ENCODE measurements at regions not wholly inside any gene's neighbourhood (a gene's known extent, or its start where the extent isn't known, plus 50 kb on each side); places are given as distances from the start of the nearest gene placed in this dataset.

- intact Hi-C loops (cut with micrococcal nuclease; ENCODE audit: unreplicated experiment): no loop called here
- no peaks in the 10 kb centered on the region for H3K27me3 ChIP-seq (replicated peaks; ENCODE audit: control insufficient read depth, insufficient read depth, low read length)
- BruUV-seq (replicated peaks): no TSS peak
- no peak for DNase-seq
- no peaks in the 10 kb centered on the region for H3K27me3 Mint-ChIP-seq (ENCODE audit: insufficient read depth, unreplicated experiment)
- TF ChIP-seq CTCF (IDR thresholded peaks at IDR 0.05; ENCODE audit: insufficient read depth in 1 of 2, low read depth in 1 of 2, low read length in 1 of 2, severe bottlenecking in 1 of 2, unreplicated experiment in 1 of 2): no peak
- no peaks in the 10 kb centered on the region for H3K9me3 Mint-ChIP-seq (ENCODE audit: unreplicated experiment)
- H3K9me3 ChIP-seq: no peaks in the 10 kb centered on the region
- CTCF ChIA-PET: interaction anchor here (0.5 kb wide), 1 partner anchor 87 kb away, joined by 3 read pairs; no protein-coding TSS in a partner anchor
- H3K4me3 Mint-ChIP-seq (ENCODE audit: unreplicated experiment): no peak overlapping the region
- no peaks in the 10 kb centered on the region for H3K36me3 ChIP-seq (ENCODE audit: control insufficient read depth, insufficient read depth, low read length)
- H3K4me1 ChIP-seq: no peaks in the 10 kb centered on the region
- no peaks in the 10 kb centered on the region for H3K36me3 Mint-ChIP-seq (ENCODE audit: insufficient read depth, unreplicated experiment)
- POLR2A ChIA-PET: no interaction called here
- H3K4me1 Mint-ChIP-seq (ENCODE audit: low read depth, unreplicated experiment): no peaks in the 10 kb centered on the region
- H3K27ac Mint-ChIP-seq (ENCODE audit: unreplicated experiment): no peak overlapping the region
- H3K4me3 ChIP-seq (ENCODE audit: low read depth, low read length): no peak overlapping the region
These were observed 62.0 kb downstream of the GLI2 start for GRCh38 chr2:120797421-120798221.

GRCh38 chr2:120798567-120799247 lies 63.0 kb downstream of the GLI2 start:
- H3K27me3 ChIP-seq (replicated peaks; ENCODE audit: control insufficient read depth, insufficient read depth, low read length): no peaks in the 10 kb centered on the region
- no peaks in the 10 kb centered on the region for H3K9me3 ChIP-seq
- BruUV-seq (replicated peaks): no TSS peak
- Mint-ChIP-seq H3K4me3 (ENCODE audit: unreplicated experiment) (no peak overlapping the region), H3K27me3 (ENCODE audit: insufficient read depth, unreplicated experiment) (no peaks in the 10 kb centered on the region), H3K4me1 (ENCODE audit: low read depth, unreplicated experiment) (no peaks in the 10 kb centered on the region), H3K27ac (ENCODE audit: unreplicated experiment) (no peak overlapping the region), H3K36me3 (ENCODE audit: insufficient read depth, unreplicated experiment) (no peaks in the 10 kb centered on the region), H3K9me3 (ENCODE audit: unreplicated experiment) (no peaks in the 10 kb centered on the region)
- intact Hi-C loops (cut with micrococcal nuclease; ENCODE audit: unreplicated experiment): no loop called here
- TF ChIP-seq CTCF (IDR thresholded peaks at IDR 0.05; ENCODE audit: insufficient read depth in 1 of 2, low read depth in 1 of 2, low read length in 1 of 2, severe bottlenecking in 1 of 2, unreplicated experiment in 1 of 2): no peak
- ChIA-PET POLR2A (no interaction called here), CTCF (no interaction called here)
- no peak for DNase-seq
- no peaks in the 10 kb centered on the region for H3K4me1 ChIP-seq
- no peaks in the 10 kb centered on the region for H3K36me3 ChIP-seq (ENCODE audit: control insufficient read depth, insufficient read depth, low read length)
- no peak overlapping the region for H3K4me3 ChIP-seq (ENCODE audit: low read depth, low read length)

GRCh38 chr2:120802158-120802557 lies 66.5 kb downstream of the GLI2 start:
- no peaks in the 10 kb centered on the region for H3K36me3 ChIP-seq (ENCODE audit: control insufficient read depth, insufficient read depth, low read length)
- Mint-ChIP-seq H3K27ac (ENCODE audit: unreplicated experiment) (no peak overlapping the region), H3K36me3 (ENCODE audit: insufficient read depth, unreplicated experiment) (no peaks in the 10 kb centered on the region), H3K4me1 (ENCODE audit: low read depth, unreplicated experiment) (no peaks in the 10 kb centered on the region), H3K9me3 (ENCODE audit: unreplicated experiment) (no peaks in the 10 kb centered on the region), H3K27me3 (ENCODE audit: insufficient read depth, unreplicated experiment) (no peaks in the 10 kb centered on the region), H3K4me3 (ENCODE audit: unreplicated experiment) (no peak overlapping the region)
- no peaks in the 10 kb centered on the region for H3K9me3 ChIP-seq
- no TSS peak for BruUV-seq (replicated peaks)
- no peaks in the 10 kb centered on the region for H3K4me1 ChIP-seq
- no peaks in the 10 kb centered on the region for H3K27me3 ChIP-seq (replicated peaks; ENCODE audit: control insufficient read depth, insufficient read depth, low read length)
- intact Hi-C loops (cut with micrococcal nuclease; ENCODE audit: unreplicated experiment): no loop called here
- no peak for TF ChIP-seq CTCF (IDR thresholded peaks at IDR 0.05; ENCODE audit: insufficient read depth in 1 of 2, low read depth in 1 of 2, low read length in 1 of 2, severe bottlenecking in 1 of 2, unreplicated experiment in 1 of 2)
- DNase-seq: no peak
- POLR2A ChIA-PET: no interaction called here
- CTCF ChIA-PET: no interaction called here
- no peak overlapping the region for H3K4me3 ChIP-seq (ENCODE audit: low read depth, low read length)

Data from Caco-2 (cell line).